Sigmoid colon (tissue), 6 donors: ENCODE measurements at regions not wholly inside any gene's neighbourhood (a gene's known extent, or its start where the extent isn't known, plus 50 kb on each side); places are given as distances from the start of the nearest gene placed in this dataset.

Source experiments
- DNase-seq: peaks from one replicate; pipeline ENCODE4 v3.0.0-alpha.2; 2019
- H3K27ac ChIP-seq, 4 donors: fragments of 200-600 bp; sonication (generic); one replicate each; pipeline ENCODE4 v1.5.1; 2016 to 2019; ENCODE audit warnings: mild to moderate bottlenecking in 1 of 4
- H3K27me3 ChIP-seq, 3 donors: fragments of 200-600 bp; sonication (generic); one replicate each; pipeline ENCODE4 v1.5.1; 2019; ENCODE audit warnings: mild to moderate bottlenecking in 1 of 3
- H3K36me3 ChIP-seq, 4 donors: fragments of 200-600 bp; sonication (generic); one replicate each; pipeline ENCODE4 v1.5.1; 2016 to 2019
- H3K4me1 ChIP-seq, 4 donors: fragments of 200-600 bp; sonication (generic); one replicate each; pipeline ENCODE4 v1.5.1; 2017 to 2019
- H3K4me3 ChIP-seq, 4 donors: fragments of 200-600 bp; sonication (generic); one replicate each; pipeline ENCODE4 v1.5.1; 2017 to 2019; ENCODE audit warnings: mild to moderate bottlenecking in 2 of 4, moderate library complexity in 1 of 4
- H3K9me3 ChIP-seq, 4 donors: fragments of 200-600 bp in 3 of 4; sonication (generic) in 3 of 4; one replicate each; pipeline versions ENCODE4 v1.5.1 to v1.6.1; 2013 to 2019
- CTCF ChIP-seq, 4 experiments: fragments of 450-650 bp in 3 of 4; fragments of 200-600 bp in 1 of 4; IDR thresholded peaks; one replicate each; pipeline ENCODE4 v1.5.1; 2016 to 2019; ENCODE audit warnings: antibody characterized with exemption in 4 of 4, mild to moderate bottlenecking in 3 of 4, moderate library complexity in 2 of 4
- EP300 ChIP-seq, 4 donors: sonication (generic); formaldehyde crosslinking; IDR thresholded peaks; one replicate each; pipeline ENCODE4 v1.6.1; 2017; ENCODE audit warnings: antibody characterized with exemption in 4 of 4
- POLR2A ChIP-seq, 2 donors: fragments of 450-650 bp; IDR thresholded peaks; one replicate each; pipeline ENCODE4 v1.6.1; 2016; ENCODE audit warnings: antibody characterized with exemption in 2 of 2, mild to moderate bottlenecking in 2 of 2, moderate library complexity in 2 of 2
- POLR2AphosphoS5 ChIP-seq, 4 donors: sonication (generic); formaldehyde crosslinking; IDR thresholded peaks; one replicate each; pipeline ENCODE4 v1.6.1; 2017; ENCODE audit warnings: antibody characterized with exemption in 4 of 4
- WGBS, 2 donors: extraction: QIAGEN DNeasy Blood & Tissue Kit; methylation state at CpG; one replicate each; pipeline ENCODE4 v1.1.7; 2013; 5-methylcytosine and 5-hydroxymethylcytosine counted together
- intact Hi-C: fragments of 100-400 bp; cut with DNase I; formaldehyde crosslinking; loops from one replicate; pipeline ENCODE4 v1.15.1; 2023
- donor health status: healthy with polysubstance abuse.
- donor health status: healthy.

GRCh38 chr5:68475476-68475983 is 260.0 kb downstream of the PIK3R1 start:
- no peak for DNase-seq
- H3K4me3 ChIP-seq, result no peak overlapping the region
- peaks cover 0 to 18% (median 16%) of the 10 kb centered on the region in 4 donors for H3K4me1 ChIP-seq
- 90 to 94% methylated on average over 7 of the region's 7 CpGs for WGBS, 2 donors
- no peak overlapping the region for H3K27ac ChIP-seq
- H3K27me3 ChIP-seq, result no peaks in the 10 kb centered on the region
- TF ChIP-seq POLR2A (IDR thresholded peaks at IDR 0.05), result no peak
- no peak for TF ChIP-seq POLR2AphosphoS5 (IDR thresholded peaks at IDR 0.05)
- no peak for TF ChIP-seq CTCF (IDR thresholded peaks at IDR 0.05)
- TF ChIP-seq EP300 (IDR thresholded peaks at IDR 0.05), result no peak
- H3K9me3 ChIP-seq, result no peaks in the 10 kb centered on the region
- H3K36me3 ChIP-seq, result no peaks in the 10 kb centered on the region
- intact Hi-C loops, result no loop called here

- TF ChIP-seq POLR2AphosphoS5 (IDR thresholded peaks at IDR 0.05) (no peak), EP300 (IDR thresholded peaks at IDR 0.05) (no peak), CTCF (IDR thresholded peaks at IDR 0.05) (no peak), POLR2A (IDR thresholded peaks at IDR 0.05) (no peak)
- DNase-seq, result no peak
- H3K27ac ChIP-seq, result no peak overlapping the region
Observed at GRCh38 chr5:68476854-68477253, 261.3 kb downstream of the PIK3R1 start.

GRCh38 chr5:68478301-68479095 is 262.9 kb downstream of the PIK3R1 start:
- TF ChIP-seq CTCF (IDR thresholded peaks at IDR 0.05), result no peak
- TF ChIP-seq POLR2AphosphoS5 (IDR thresholded peaks at IDR 0.05), result peak in 1 of 4 donors; percentile 27
- no peak for TF ChIP-seq EP300 (IDR thresholded peaks at IDR 0.05)
- TF ChIP-seq POLR2A (IDR thresholded peaks at IDR 0.05), result no peak
- no peak overlapping the region for H3K4me3 ChIP-seq
- H3K9me3 ChIP-seq, result no peaks in the 10 kb centered on the region
- H3K4me1 ChIP-seq, result peaks cover 0 to 18% (median 16%) of the 10 kb centered on the region in 4 donors
- no peak for DNase-seq
- intact Hi-C loops, result no loop called here
- no peaks in the 10 kb centered on the region for H3K27me3 ChIP-seq
- H3K36me3 ChIP-seq, result no peaks in the 10 kb centered on the region
- peak overlapping the region in 3 of 4 donors; percentile 14 to 65 (median 33) for H3K27ac ChIP-seq
- 82 to 88% methylated on average over 2 of the region's 2 CpGs for WGBS, 2 donors

More at GRCh38 chr5:68476854-68477253, 261.3 kb downstream of the PIK3R1 start:
- Histone ChIP-seq H3K27me3 (no peaks in the 10 kb centered on the region), H3K4me1 (peaks cover 0 to 18% (median 16%) of the 10 kb centered on the region in 4 donors), H3K4me3 (no peak overlapping the region), H3K9me3 (no peaks in the 10 kb centered on the region), H3K36me3 (no peaks in the 10 kb centered on the region)
- intact Hi-C loops, result no loop called here
- WGBS, 2 donors, result 89 to 90% methylated on average over 3 of the region's 3 CpGs

GRCh38 chr5:68479524-68479923 is 264.0 kb downstream of the PIK3R1 start:
- H3K4me3 ChIP-seq, result no peak overlapping the region
- H3K27ac ChIP-seq, result peak overlapping the region in 1 of 4 donors; percentile 65
- TF ChIP-seq EP300 (IDR thresholded peaks at IDR 0.05), result no peak
- TF ChIP-seq CTCF (IDR thresholded peaks at IDR 0.05), result no peak
- no peak for TF ChIP-seq POLR2AphosphoS5 (IDR thresholded peaks at IDR 0.05)
- no peak for TF ChIP-seq POLR2A (IDR thresholded peaks at IDR 0.05)
- H3K36me3 ChIP-seq, result no peaks in the 10 kb centered on the region
- no peak for DNase-seq
- WGBS, 2 donors, result 74 to 81% methylated on average over 2 of the region's 2 CpGs
- peaks cover 0 to 18% (median 16%) of the 10 kb centered on the region in 4 donors for H3K4me1 ChIP-seq
- intact Hi-C loops, result no loop called here
- no peaks in the 10 kb centered on the region for H3K9me3 ChIP-seq
- H3K27me3 ChIP-seq, result no peaks in the 10 kb centered on the region
